HUES48 (cell line): ENCODE measurements at regions not wholly inside any gene's neighbourhood (a gene's known extent, or its start where the extent isn't known, plus 50 kb on each side); places are given as distances from the start of the nearest gene placed in this dataset.

Source experiments
- H3K27ac ChIP-seq: one replicate; pipeline ENCODE4 v1.7.0; 2013; ENCODE audit warnings: low read depth, low read length, inconsistent platforms
- H3K27me3 ChIP-seq: 2 replicates; pipeline ENCODE4 v1.6.1; 2013; ENCODE audit warnings: mild to moderate bottlenecking, low read length; ENCODE audit not compliant: control insufficient read depth, insufficient read depth
- H3K36me3 ChIP-seq: 2 replicates; pipeline ENCODE4 v1.6.1; 2013; ENCODE audit warnings: low read length; ENCODE audit not compliant: control insufficient read depth, insufficient read depth
- H3K4me1 ChIP-seq: 2 replicates; pipeline ENCODE4 v1.6.1; 2013; ENCODE audit warnings: mild to moderate bottlenecking, low read length; ENCODE audit not compliant: control insufficient read depth, insufficient read depth
- H3K4me3 ChIP-seq: 2 replicates; pipeline ENCODE4 v1.5.1; 2013; ENCODE audit warnings: mild to moderate bottlenecking, low read depth, low read length
- H3K9ac ChIP-seq: 2 replicates; pipeline ENCODE4 v1.6.1; 2013; ENCODE audit warnings: mild to moderate bottlenecking, low read depth, low read length, moderate library complexity
- H3K9me3 ChIP-seq: 2 replicates; pipeline ENCODE4 v1.6.1; 2013; ENCODE audit warnings: low read length; ENCODE audit not compliant: control insufficient read depth, insufficient read depth

DNA sequence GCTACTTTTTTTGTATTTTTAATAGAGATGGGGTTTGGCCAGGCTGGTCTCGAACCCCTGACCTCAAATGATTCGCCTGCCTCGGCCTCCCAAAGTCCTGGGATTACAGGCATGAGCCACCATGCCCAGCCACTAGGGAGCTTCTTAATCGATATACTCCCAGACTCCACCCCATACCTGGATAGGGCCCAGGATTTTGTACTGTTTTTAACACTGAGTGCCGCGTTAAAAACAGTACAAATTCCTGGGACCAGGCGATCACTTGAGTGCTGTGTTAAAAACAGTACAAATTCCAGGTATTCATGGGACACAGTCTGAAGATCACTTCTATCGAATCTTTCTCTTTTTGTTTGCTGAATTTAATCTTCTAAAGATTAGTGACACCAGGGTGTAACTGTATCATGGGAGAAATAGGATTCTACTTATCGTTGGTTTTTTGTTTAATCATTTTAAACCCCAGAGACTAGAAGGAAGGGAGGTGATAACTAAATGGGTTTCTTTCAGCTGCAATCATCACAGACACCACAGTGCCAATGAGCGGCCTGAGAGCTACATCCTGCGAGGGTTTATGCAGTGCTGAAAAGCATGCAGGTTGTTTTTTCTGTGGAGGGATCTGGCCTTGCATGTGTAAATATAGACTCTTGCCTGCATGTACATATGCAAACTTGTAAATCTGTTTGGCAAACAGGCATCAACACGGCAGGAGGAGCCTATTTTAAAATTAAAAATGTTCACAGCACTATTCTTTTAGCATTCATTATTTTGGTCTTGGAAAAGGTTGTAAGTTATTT is 303.8 kb upstream of the WWC1 start:
- H3K27me3 ChIP-seq = no peaks in the 10 kb centered on the region
- H3K9ac ChIP-seq = no peak overlapping the region
- H3K36me3 ChIP-seq = no peaks in the 10 kb centered on the region
- H3K9me3 ChIP-seq = no peaks in the 10 kb centered on the region
- H3K4me1 ChIP-seq = peaks cover 36% of the 10 kb centered on the region
- no peak overlapping the region for H3K4me3 ChIP-seq
- peak overlapping the region; percentile 56 for H3K27ac ChIP-seq

DNA sequence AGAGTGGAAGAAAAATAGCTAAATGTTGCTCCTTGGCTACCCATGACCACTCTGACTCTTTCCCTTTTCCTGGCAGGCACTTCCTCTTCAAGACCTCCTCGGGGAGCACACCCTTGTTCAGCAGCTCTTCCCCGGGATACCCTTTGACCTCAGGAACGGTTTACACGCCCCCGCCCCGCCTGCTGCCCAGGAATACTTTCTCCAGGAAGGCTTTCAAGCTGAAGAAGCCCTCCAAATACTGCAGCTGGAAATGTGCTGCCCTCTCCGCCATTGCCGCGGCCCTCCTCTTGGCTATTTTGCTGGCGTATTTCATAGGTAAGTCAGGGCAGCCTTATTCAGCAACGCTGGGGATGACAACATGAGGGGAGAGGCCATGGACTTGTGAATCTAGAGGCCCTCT is 298.6 kb upstream of the WWC1 start:
- H3K9ac ChIP-seq = no peak overlapping the region
- no peak overlapping the region for H3K4me3 ChIP-seq
- H3K27me3 ChIP-seq = no peaks in the 10 kb centered on the region
- no peaks in the 10 kb centered on the region for H3K9me3 ChIP-seq
- H3K4me1 ChIP-seq = peaks cover 9% of the 10 kb centered on the region
- H3K27ac ChIP-seq = no peak overlapping the region
- H3K36me3 ChIP-seq = no peaks in the 10 kb centered on the region

DNA sequence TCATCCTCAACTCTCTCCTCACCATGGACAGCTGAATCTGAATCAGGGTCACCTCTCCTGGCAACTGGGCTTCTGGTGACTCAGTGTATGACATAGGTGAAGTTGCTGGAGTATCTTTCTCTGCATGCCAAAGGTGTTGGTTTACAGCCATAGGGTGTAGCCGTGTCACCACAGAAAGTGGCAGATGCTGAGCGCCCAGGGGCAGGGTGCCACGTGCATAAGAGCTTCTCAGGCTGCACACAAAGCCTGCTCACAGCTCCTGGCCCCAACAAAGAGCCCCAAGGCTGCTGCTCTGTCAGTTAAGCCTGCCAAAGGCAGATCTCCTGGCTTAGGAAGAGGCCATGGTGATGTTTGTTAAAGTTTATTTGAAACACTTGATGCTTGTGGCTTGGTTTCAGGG is 297.7 kb upstream of the WWC1 start:
- no peaks in the 10 kb centered on the region for H3K27me3 ChIP-seq
- no peak overlapping the region for H3K4me3 ChIP-seq
- H3K4me1 ChIP-seq = no peaks in the 10 kb centered on the region
- H3K36me3 ChIP-seq = no peaks in the 10 kb centered on the region
- no peaks in the 10 kb centered on the region for H3K9me3 ChIP-seq
- no peak overlapping the region for H3K27ac ChIP-seq
- no peak overlapping the region for H3K9ac ChIP-seq

DNA sequence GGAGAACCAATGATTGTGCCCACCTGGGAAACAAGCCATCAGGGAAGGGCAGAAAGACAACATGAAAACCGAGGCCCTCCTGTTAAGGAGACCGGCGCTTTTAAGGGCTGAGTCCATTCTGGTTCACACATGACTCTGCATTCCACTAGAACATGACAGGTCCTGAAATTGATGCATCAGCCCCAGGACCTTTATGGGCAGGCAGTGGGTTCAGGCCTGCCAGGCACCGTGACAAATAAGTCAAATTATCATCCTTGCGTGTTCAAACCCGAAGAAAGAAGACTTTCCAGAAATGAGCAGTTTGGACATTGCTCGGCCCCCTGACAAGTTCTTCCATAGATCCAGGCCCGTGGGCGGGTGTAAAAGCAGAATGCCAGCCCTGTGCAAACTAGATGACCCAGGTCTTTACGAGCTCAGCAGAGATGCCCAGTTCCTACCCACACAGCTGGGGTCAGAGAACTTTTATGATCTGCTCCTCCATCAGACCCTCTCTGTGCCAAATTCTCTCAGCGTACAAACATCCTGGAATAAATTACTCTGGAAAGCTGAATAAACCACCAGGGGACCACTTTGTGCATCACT is 295.5 kb upstream of the WWC1 start:
- Histone ChIP-seq H3K36me3 (no peaks in the 10 kb centered on the region), H3K4me3 (no peak overlapping the region), H3K9me3 (no peaks in the 10 kb centered on the region), H3K27me3 (no peaks in the 10 kb centered on the region), H3K27ac (no peak overlapping the region), H3K4me1 (no peaks in the 10 kb centered on the region), H3K9ac (no peak overlapping the region)

DNA sequence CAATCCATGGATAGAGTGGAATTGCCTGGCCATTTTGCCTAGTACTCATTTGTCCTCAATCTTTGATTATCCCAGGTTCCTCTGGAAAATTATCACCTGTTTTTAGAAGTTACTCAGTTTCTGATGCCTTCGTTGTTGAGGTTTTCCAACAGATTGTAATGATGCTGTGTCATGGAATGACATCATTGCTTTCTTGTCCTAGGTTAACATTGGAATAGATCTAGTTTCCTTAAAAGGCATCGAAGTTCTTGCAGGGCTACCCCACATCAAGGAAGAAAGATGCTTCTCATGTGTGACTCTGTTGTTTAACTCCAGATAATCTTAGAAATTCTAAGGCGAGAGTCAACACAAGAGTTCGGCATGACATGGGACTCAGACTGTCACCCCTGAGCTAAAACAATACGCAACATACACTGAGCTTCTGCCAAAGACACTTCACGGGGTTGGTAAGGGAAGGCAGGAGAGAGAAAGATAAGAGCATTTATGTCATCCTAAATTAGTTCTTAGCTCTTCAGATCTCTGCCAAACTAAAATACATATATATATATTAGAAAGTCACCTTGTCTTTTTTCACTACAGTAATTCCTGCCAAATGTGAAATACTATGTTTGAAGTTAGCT is 293.2 kb upstream of the WWC1 start:
- no peak overlapping the region for H3K9ac ChIP-seq
- no peaks in the 10 kb centered on the region for H3K9me3 ChIP-seq
- no peaks in the 10 kb centered on the region for H3K36me3 ChIP-seq

DNA sequence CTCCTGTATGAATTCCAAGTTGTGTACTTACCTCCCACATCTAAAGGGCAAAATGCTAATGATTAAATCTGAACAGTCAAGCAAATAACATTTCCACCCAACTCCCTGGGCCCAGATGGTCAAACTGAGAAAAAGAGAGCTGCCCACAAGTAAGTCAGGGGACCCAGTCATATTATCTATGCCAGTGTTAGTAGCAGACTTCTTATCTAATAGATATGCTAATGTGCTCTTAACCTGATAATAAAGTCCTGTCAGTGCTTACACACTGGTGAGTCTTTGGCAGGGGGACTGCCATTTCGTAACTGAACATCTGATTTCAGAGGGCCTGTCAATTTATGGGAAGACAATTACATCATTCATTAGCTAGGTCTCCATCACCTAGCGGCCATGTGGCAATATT is 292.3 kb upstream of the WWC1 start:
- Histone ChIP-seq H3K27me3 (no peaks in the 10 kb centered on the region), H3K9me3 (no peaks in the 10 kb centered on the region), H3K36me3 (no peaks in the 10 kb centered on the region), H3K9ac (no peak overlapping the region), H3K4me3 (no peak overlapping the region), H3K27ac (no peak overlapping the region), H3K4me1 (no peaks in the 10 kb centered on the region)

More for the DNA sequence above, 293.2 kb upstream of the WWC1 start:
- Histone ChIP-seq H3K4me1 (no peaks in the 10 kb centered on the region), H3K27me3 (no peaks in the 10 kb centered on the region), H3K27ac (peak overlapping the region; percentile 16), H3K4me3 (no peak overlapping the region)

DNA sequence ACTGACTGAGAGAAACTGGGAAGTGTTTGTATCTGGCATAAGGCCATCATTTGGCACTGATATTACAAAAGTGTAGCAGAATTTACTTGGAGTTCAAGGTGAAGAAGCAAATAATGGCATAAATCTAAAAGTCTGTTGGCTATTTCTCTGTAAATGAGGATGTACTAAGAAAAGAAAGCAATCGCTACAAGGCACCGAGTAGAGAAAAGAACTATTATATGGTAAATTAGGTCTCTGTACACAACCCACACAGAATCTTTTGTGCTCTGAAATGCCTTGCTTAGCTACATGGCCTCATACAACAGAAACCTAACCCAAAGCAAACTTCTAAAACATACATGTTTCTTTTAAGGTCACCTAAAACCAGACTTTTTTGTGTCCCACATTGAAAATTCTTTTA is 290.1 kb upstream of the WWC1 start:
- Histone ChIP-seq H3K9me3 (no peaks in the 10 kb centered on the region), H3K36me3 (no peaks in the 10 kb centered on the region), H3K27me3 (no peaks in the 10 kb centered on the region), H3K4me3 (no peak overlapping the region), H3K27ac (no peak overlapping the region), H3K4me1 (no peaks in the 10 kb centered on the region), H3K9ac (no peak overlapping the region)

DNA sequence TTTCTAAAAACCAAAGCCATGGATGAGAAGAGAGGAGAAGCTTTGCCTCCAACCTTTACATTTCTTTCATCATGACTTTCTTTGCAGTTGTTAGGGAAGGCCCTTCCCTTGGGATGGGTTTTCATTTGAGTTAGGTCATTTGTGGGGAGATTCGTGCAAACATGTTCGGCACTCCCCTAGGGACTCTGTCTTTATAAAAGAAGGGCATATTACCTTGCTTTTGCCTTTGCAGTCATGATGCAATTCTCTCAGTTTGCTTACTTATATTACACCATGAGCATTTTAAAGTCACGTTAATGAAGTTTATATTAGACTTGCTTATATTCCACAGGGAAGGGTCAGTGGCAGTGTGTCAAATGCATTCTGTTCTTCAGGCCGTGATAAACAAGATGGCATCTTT is 289.3 kb upstream of the WWC1 start:
- no peaks in the 10 kb centered on the region for H3K9me3 ChIP-seq
- no peaks in the 10 kb centered on the region for H3K4me1 ChIP-seq
- no peak overlapping the region for H3K4me3 ChIP-seq
- no peaks in the 10 kb centered on the region for H3K36me3 ChIP-seq
- no peak overlapping the region for H3K27ac ChIP-seq
- no peaks in the 10 kb centered on the region for H3K27me3 ChIP-seq
- H3K9ac ChIP-seq = no peak overlapping the region

DNA sequence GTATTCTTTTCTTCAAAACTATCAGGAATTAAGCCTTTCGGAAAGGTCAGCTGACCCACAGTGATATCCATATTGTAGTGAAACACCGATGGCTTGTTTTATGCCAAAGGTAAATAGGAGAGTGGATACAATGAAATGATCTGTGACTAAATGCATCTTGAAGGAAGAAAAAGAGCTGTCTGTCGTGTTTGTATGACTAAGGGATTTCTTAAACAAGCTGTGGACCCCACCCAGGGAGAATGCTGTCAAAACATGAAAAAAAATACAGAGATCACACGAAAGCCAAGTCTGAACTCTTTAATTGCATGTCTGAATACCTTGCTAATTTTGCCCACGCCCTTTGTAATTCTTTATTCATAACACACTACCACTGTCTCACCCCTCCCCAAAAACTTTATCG is 286.4 kb upstream of the WWC1 start:
- no peaks in the 10 kb centered on the region for H3K27me3 ChIP-seq
- no peak overlapping the region for H3K4me3 ChIP-seq
- no peaks in the 10 kb centered on the region for H3K36me3 ChIP-seq
- no peak overlapping the region for H3K27ac ChIP-seq
- no peak overlapping the region for H3K9ac ChIP-seq
- no peaks in the 10 kb centered on the region for H3K9me3 ChIP-seq
- H3K4me1 ChIP-seq = no peaks in the 10 kb centered on the region

DNA sequence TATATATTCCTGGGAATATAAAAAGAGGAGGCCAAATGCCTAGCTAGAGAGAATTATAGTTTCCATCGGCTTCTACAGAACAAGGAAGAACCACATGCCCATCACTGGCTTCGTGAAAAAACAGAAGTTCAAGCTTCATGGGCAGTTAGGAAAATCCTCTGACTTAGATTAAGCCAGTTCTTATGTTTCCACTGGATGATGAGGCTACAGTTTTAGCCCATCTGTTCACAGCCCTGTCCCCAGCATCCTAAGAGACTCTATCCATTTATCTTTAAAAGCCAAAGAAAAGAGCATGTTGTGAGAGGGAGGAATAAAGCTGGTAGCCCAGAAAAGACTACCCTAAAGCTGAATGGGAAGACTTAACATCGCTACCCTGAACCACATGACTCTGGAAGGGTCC is 285.5 kb upstream of the WWC1 start:
- H3K27me3 ChIP-seq = no peaks in the 10 kb centered on the region
- H3K4me1 ChIP-seq = no peaks in the 10 kb centered on the region
- H3K27ac ChIP-seq = no peak overlapping the region
- H3K36me3 ChIP-seq = no peaks in the 10 kb centered on the region
- H3K9ac ChIP-seq = no peak overlapping the region
- no peaks in the 10 kb centered on the region for H3K9me3 ChIP-seq
- no peak overlapping the region for H3K4me3 ChIP-seq

DNA sequence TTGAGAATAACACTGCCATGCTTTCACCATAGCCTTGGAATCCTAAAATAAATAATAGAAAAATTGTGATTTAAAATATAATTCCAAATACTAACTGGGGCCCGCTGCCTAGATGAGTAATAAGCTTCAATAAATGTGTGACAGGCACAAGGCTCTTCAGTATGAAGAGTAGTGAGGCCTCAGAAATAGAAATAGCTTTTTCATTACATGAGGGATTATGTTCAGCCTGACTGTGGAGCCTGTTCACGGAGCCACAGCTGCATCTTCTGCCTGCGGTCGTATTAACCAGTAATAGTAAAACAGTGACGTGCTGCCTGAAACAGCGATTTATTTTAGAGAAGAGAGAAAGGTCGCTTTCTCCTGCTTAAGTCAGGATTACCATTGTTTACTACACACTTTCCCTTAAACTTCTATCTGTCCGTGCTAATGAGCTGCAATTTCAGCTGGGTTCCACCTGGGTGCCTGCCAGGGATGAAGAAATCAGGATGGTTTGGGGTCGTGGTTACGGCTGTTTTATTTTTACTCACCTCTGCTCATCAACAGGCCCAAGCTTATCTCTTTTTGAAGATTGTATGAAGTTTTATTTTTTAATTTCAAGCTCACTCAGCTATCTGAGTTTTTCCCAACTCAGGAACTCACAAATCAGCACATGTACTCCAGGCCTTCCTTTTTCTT is 284.9 kb upstream of the WWC1 start:
- Histone ChIP-seq H3K9ac (no peak overlapping the region), H3K4me1 (no peaks in the 10 kb centered on the region), H3K36me3 (no peaks in the 10 kb centered on the region), H3K9me3 (no peaks in the 10 kb centered on the region), H3K27ac (no peak overlapping the region), H3K4me3 (no peak overlapping the region), H3K27me3 (no peaks in the 10 kb centered on the region)
